SK-N-SH (cell line): ENCODE measurements at regions not wholly inside any gene's neighbourhood (a gene's known extent, or its start where the extent isn't known, plus 50 kb on each side); places are given as distances from the start of the nearest gene placed in this dataset.

Experiments used
- CTCF ChIP-seq: fragments of 200-600 bp; sonication (generic); IDR thresholded peaks from 2 replicates; pipeline ENCODE4 v1.6.1; 2017; ENCODE audit warnings: antibody characterized with exemption, mild to moderate bottlenecking, moderate library complexity
- EZH2phosphoT487 ChIP-seq: fragments of 200-600 bp; sonication (generic); IDR thresholded peaks from 2 replicates; pipeline ENCODE4 v1.6.1; 2017; ENCODE audit warnings: low read depth, mixed run types, mild to moderate bottlenecking, antibody characterized with exemption, moderate library complexity, borderline replicate concordance
- JUND ChIP-seq: IDR thresholded peaks from 2 replicates; pipeline ENCODE4 v1.4.0; 2012
- MAX ChIP-seq: IDR thresholded peaks from 2 replicates; pipeline ENCODE4 v1.4.0; 2012; ENCODE audit warnings: low read depth
- PBX3 ChIP-seq: IDR thresholded peaks from 2 replicates; pipeline ENCODE4; 2012
- RCOR1 ChIP-seq: fragments of 150-350 bp; IDR thresholded peaks from 2 replicates; pipeline ENCODE4 v1.6.1; 2017; ENCODE audit warnings: antibody characterized with exemption, low read length
- USF2 ChIP-seq: fragments of 150-350 bp; IDR thresholded peaks from 2 replicates; pipeline ENCODE4 v1.6.1; 2017; ENCODE audit warnings: antibody characterized with exemption, low read length, low read depth, borderline replicate concordance

GRCh38 chr15:70382762-70383458 is 285.2 kb upstream of the TLE3 start:
- TF ChIP-seq CTCF (no peak), MAX (no peak), RCOR1 (no peak), JUND (no peak), USF2 (no peak), EZH2phosphoT487 (no peak), PBX3 (no peak)
